Small intestine (tissue), 7 donors: ENCODE measurements at regions not wholly inside any gene's neighbourhood (a gene's known extent, or its start where the extent isn't known, plus 50 kb on each side); places are given as distances from the start of the nearest gene placed in this dataset.
"Not testable (repeated sequence)": the region's sequence is repeated elsewhere in the genome, so short reads cannot be mapped to it uniquely, and the experiment has no call there.

Experiments used
- DNase-seq, 2 donors: peaks; one replicate each; pipeline versions ENCODE4 v3.0.0 to v3.0.0-alpha.2; 2013
- FAIRE-seq: peaks from 2 replicates; lab custom pipeline; 2012; peaks lifted over from hg19 to GRCh38; lab: Jason Lieb, UNC
- H3K27ac ChIP-seq, 3 donors: one replicate each; pipeline ENCODE4 v1.5.1; 2013; ENCODE audit warnings: low read length in 2 of 3, mild to moderate bottlenecking in 2 of 3, control low read depth in 1 of 3, inconsistent platforms in 1 of 3, low read depth in 1 of 3, moderate library complexity in 1 of 3
- H3K27me3 ChIP-seq, 3 donors: one replicate each; pipeline ENCODE4 v1.6.1; 2013; ENCODE audit warnings: low read length in 3 of 3, inconsistent platforms in 1 of 3; ENCODE audit not compliant: control insufficient read depth in 3 of 3, insufficient read depth in 3 of 3
- H3K36me3 ChIP-seq, 3 donors: one replicate each; pipeline ENCODE4 v1.6.1; 2013; ENCODE audit warnings: low read length in 3 of 3, inconsistent platforms in 1 of 3, low read depth in 1 of 3, mild to moderate bottlenecking in 1 of 3, moderate library complexity in 1 of 3; ENCODE audit not compliant: control insufficient read depth in 3 of 3, insufficient read depth in 2 of 3
- H3K4me1 ChIP-seq, 3 donors: one replicate each; pipeline ENCODE4 v1.6.1; 2013; ENCODE audit warnings: low read length in 2 of 3, inconsistent platforms in 1 of 3, low read depth in 1 of 3, mild to moderate bottlenecking in 1 of 3, moderate library complexity in 1 of 3; ENCODE audit not compliant: control insufficient read depth in 3 of 3, insufficient read depth in 2 of 3
- H3K4me3 ChIP-seq, 3 donors: one replicate each; pipeline ENCODE4 v1.5.1; 2013; ENCODE audit warnings: low read length in 3 of 3, control low read depth in 1 of 3, inconsistent platforms in 1 of 3, low read depth in 1 of 3, mild to moderate bottlenecking in 1 of 3, moderate library complexity in 1 of 3
- H3K9me3 ChIP-seq, 2 donors: one replicate each; pipeline ENCODE4 v1.6.1; 2013; ENCODE audit warnings: low read depth in 1 of 2, low read length in 1 of 2; ENCODE audit not compliant: control insufficient read depth in 2 of 2, insufficient read depth in 1 of 2
- WGBS, 3 donors: extraction: QIAGEN DNeasy Blood & Tissue Kit; methylation state at CpG; one replicate each; pipeline ENCODE4 v1.1.7; 2013; 5-methylcytosine and 5-hydroxymethylcytosine counted together
- donor health status: healthy with polysubstance abuse.
- donor health status: control.
- donor health status: control.
- donor health status: Bipolar disorder and iron deficiency.
- donor health status: healthy.

GRCh38 chrY:22113990-22114389, 68.7 kb downstream of the RBMY1F start:
- not testable (repeated sequence) for FAIRE-seq, H3K36me3 ChIP-seq, H3K4me3 ChIP-seq, H3K9me3 ChIP-seq, H3K27me3 ChIP-seq, DNase-seq, H3K27ac ChIP-seq, H3K4me1 ChIP-seq
- no CpG with 5 or more reads among the region's 1 CpG for WGBS, 3 donors

DNA sequence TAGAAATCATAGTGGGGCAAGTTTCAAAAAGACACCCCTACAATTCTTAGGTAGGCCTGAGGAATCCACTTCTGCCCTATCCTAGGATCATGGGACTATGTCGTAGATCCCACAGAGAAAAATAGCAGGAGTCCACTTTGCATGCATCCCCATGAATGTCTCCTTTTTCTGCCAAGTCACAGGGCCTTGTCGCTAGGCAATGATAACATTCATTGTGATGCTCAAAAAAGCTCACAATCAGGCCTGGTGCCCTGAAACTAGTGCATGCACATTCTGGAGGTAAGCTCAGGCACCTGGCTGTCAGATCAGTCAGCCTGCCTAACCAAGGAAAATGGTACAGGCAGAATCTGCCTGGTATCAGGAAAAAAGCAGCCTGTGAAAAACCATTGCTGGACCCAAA, 74.6 kb downstream of the RBMY1F start:
- not testable (repeated sequence) for H3K36me3 ChIP-seq, H3K27ac ChIP-seq, H3K4me1 ChIP-seq, DNase-seq, H3K4me3 ChIP-seq, H3K27me3 ChIP-seq, FAIRE-seq, H3K9me3 ChIP-seq
- no CpG with 5 or more reads among the region's 2 CpGs for WGBS, 3 donors

- not testable (repeated sequence) for DNase-seq, H3K4me3 ChIP-seq, H3K9me3 ChIP-seq, H3K36me3 ChIP-seq, H3K4me1 ChIP-seq, H3K27ac ChIP-seq, H3K27me3 ChIP-seq
- FAIRE-seq = peak; percentile 68
- no CpG with 5 or more reads among the region's 2 CpGs for WGBS, 3 donors
Observed at GRCh38 chrY:22101547-22101946, 81.2 kb downstream of the RBMY1F start.

DNA sequence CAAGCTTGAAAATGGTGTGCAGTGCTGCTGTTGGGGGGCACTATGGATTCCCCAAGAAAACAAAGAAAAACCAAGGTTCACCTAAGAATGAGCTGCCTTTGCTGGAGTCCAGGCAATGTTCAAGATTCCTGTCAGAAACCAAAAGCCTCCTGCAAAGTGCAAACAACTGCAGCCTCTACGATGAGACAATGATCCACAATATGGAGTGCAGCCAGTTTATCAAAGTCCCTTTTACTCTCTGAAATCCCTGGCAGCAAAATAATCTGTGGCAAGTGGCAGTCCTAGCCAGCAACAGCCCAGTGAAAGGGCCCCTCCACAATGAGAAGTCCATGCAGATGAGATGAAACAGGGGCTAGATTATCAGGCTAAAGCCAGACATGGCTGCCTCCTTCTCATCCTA, 85.4 kb downstream of the RBMY1F start:
- not testable (repeated sequence) for H3K27me3 ChIP-seq, H3K9me3 ChIP-seq, H3K27ac ChIP-seq, DNase-seq, H3K4me3 ChIP-seq, H3K36me3 ChIP-seq, H3K4me1 ChIP-seq
- no CpG with 5 or more reads among the region's 1 CpG for WGBS, 3 donors
- FAIRE-seq = peak; percentile 5

DNA sequence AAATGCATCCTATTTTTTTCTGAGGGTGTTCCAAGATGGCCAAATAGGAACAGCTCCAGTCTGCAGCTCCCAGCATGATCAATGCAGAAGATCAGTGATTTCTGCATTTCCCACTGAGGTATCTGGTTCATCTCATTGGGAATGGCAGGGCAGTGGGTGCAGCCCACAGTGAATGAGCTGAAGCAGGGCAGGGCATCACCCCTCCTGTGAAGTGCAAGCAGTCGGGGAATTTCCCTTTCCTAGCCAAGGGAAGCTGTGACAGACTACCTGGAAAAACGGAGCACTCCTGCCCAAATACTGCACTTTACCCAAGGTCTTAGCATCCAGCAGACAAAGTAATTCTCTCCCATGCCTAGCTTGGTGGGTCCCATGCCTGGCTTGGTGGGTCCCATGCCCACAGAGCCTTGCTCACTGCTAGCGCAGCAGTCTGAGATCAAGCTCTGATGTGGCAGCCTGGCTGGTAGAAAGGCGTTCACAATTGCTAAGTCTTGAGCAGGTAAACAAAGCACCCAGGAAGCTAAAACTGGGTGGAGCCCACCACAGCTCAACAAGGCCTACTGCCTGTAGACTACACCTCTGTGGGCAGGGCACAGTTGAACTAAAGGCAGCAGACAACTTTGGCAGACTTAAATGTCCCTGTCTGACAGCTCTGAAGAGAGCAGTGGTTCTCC, 96.6 kb downstream of the RBMY1F start:
- DNase-seq, H3K4me3 ChIP-seq, H3K36me3 ChIP-seq, FAIRE-seq, H3K27me3 ChIP-seq, H3K27ac ChIP-seq, H3K9me3 ChIP-seq, H3K4me1 ChIP-seq: not testable (repeated sequence)
- WGBS, 3 donors = no CpG with 5 or more reads among the region's 4 CpGs

DNA sequence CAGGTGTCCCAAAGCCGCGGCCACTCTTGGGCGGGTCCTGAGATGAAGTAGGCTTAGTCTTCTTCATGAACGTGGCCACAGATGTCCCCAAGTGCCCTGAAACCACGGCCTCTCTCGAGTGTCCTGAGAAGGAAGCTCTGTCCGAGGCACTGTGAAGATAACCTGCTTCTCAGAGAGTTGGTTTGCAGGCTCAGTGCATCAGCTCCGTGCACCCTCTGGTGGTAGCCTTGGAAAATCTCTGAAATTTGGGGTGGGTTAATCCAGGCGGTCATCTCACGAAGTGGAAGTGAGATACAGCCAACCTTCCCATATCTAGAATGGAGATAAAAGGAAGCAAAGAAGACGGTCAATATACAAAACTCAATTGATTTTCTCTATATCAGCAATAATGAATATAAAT, 110.5 kb downstream of the RBMY1F start:
- H3K27me3 ChIP-seq, H3K9me3 ChIP-seq, H3K4me3 ChIP-seq, FAIRE-seq, H3K4me1 ChIP-seq, H3K27ac ChIP-seq, H3K36me3 ChIP-seq, DNase-seq: not testable (repeated sequence)
- WGBS, 3 donors = no CpG with 5 or more reads among the region's 11 CpGs

GRCh38 chrY:22060149-22060548, 122.6 kb downstream of the RBMY1F start:
- H3K9me3 ChIP-seq, H3K36me3 ChIP-seq, H3K27ac ChIP-seq, H3K27me3 ChIP-seq, H3K4me3 ChIP-seq, DNase-seq, H3K4me1 ChIP-seq, FAIRE-seq: not testable (repeated sequence)

- WGBS, 3 donors = no CpG with 5 or more reads among the region's 3 CpGs
- not testable (repeated sequence) for H3K27me3 ChIP-seq, H3K4me1 ChIP-seq, FAIRE-seq, H3K36me3 ChIP-seq, H3K4me3 ChIP-seq, H3K27ac ChIP-seq, H3K9me3 ChIP-seq, DNase-seq
Observed at GRCh38 chrY:22013010-22013409, 95.2 kb upstream of the RBMY1E start.

DNA sequence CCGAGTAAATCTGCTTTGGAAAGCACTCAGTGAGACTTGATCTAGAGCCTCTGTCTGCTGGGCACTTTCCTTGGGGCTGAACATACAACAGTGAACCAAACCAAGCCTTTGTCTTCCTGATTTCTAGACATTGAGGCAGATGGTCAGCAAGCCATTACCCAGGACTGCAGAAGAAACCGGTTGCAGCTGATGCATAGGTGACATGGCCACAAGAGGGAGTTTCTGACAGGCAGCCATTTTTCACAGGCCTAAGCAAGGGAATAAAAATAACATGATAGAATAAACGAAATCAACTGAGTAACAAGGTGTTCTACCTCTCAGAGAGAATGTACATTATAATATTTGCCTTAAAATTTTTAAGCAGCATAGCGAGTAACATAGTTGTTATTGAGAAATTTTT, 83.3 kb upstream of the RBMY1E start:
- H3K4me1 ChIP-seq, H3K27ac ChIP-seq, DNase-seq, H3K36me3 ChIP-seq, FAIRE-seq, H3K9me3 ChIP-seq, H3K4me3 ChIP-seq, H3K27me3 ChIP-seq: not testable (repeated sequence)
- no CpG with 5 or more reads among the region's 4 CpGs for WGBS, 3 donors
